H1 (cell line): ENCODE measurements at regions not wholly inside any gene's neighbourhood (a gene's known extent, or its start where the extent isn't known, plus 50 kb on each side); places are given as distances from the start of the nearest gene placed in this dataset.
A peak's percentile ranks its signal among the peaks of the same experiment; 100 is the strongest.

Experiments
- CTCF ChIA-PET: fragments of 300-600 bp; sonication (Branson Sonifier 250); formaldehyde crosslinking; loops from one replicate; lab custom pipeline; 2021; ENCODE audit not compliant: partially characterized antibody; lab: Charles Lee
- POLR2A ChIA-PET: fragments of 300-600 bp; sonication (Branson Sonifier 250); formaldehyde crosslinking; loops from one replicate; lab custom pipeline; 2021; ENCODE audit warnings: inconsistent platforms; ENCODE audit not compliant: partially characterized antibody; lab: Charles Lee
- DNase-seq, 2 experiments: peaks; one replicate each; pipeline versions ENCODE4 v3.0.0 to v3.0.0-alpha.2; 2010 to 2022; ENCODE audit warnings: low spot score in 2 of 2, low read depth in 1 of 2, mixed read lengths in 1 of 2
- FAIRE-seq: peaks from 2 replicates; lab custom pipeline; 2011; peaks lifted over from hg19 to GRCh38; lab: Jason Lieb, UNC
- H2AFZ ChIP-seq: 2 replicates; pipeline ENCODE4 v1.8.1; 2012; ENCODE audit warnings: low read length, inconsistent platforms
- H2AK5ac ChIP-seq: 2 replicates; pipeline ENCODE4 v1.6.1; 2013; ENCODE audit warnings: low read depth, low read length
- H2BK120ac ChIP-seq: replicated peaks from 2 replicates; pipeline ENCODE3; 2013; ENCODE audit warnings: low read depth, low read length, inconsistent platforms
- H2BK12ac ChIP-seq: 2 replicates; pipeline ENCODE4 v1.6.1; 2013; ENCODE audit warnings: low read depth, low read length
- H2BK15ac ChIP-seq: 2 replicates; pipeline ENCODE4 v1.6.1; 2013; ENCODE audit warnings: low read length
- H2BK20ac ChIP-seq: 2 replicates; pipeline ENCODE4 v1.6.1; 2013; ENCODE audit warnings: low read length
- H2BK5ac ChIP-seq: 2 replicates; pipeline ENCODE4 v1.6.1; 2013; ENCODE audit warnings: low read depth, low read length
- H3K14ac ChIP-seq: 2 replicates; pipeline ENCODE4 v1.6.1; 2013; ENCODE audit warnings: inconsistent platforms; ENCODE audit not compliant: insufficient read length
- H3K18ac ChIP-seq: 2 replicates; pipeline ENCODE4 v1.6.1; 2013; ENCODE audit warnings: low read length; ENCODE audit errors: extremely low read depth
- H3K23ac ChIP-seq: 2 replicates; pipeline ENCODE4 v1.6.1; 2013; ENCODE audit warnings: inconsistent platforms; ENCODE audit not compliant: insufficient read length
- H3K23me2 ChIP-seq: 2 replicates; pipeline ENCODE4 v1.6.1; 2013; ENCODE audit warnings: low read depth, low read length
- H3K27ac ChIP-seq: 2 replicates; pipeline ENCODE4 v1.6.1; 2011; ENCODE audit warnings: low read depth, low read length, inconsistent platforms
- H3K27me3 ChIP-seq, 4 experiments: replicated peaks in 1 of 4; 1 replicate in 1 of 4; 2 replicates in 3 of 4; pipeline versions ENCODE4 v1.6.1 to v1.8.1; 2011 to 2013; ENCODE audit warnings: low read length in 3 of 4, mild to moderate bottlenecking in 3 of 4, inconsistent platforms in 2 of 4, mixed read lengths in 2 of 4, moderate library complexity in 1 of 4; ENCODE audit not compliant: control insufficient read depth in 3 of 4, insufficient read depth in 3 of 4; ENCODE audit errors: extremely low read depth in 1 of 4
- H3K36me3 ChIP-seq, 4 experiments: 2 replicates each; pipeline versions ENCODE4 v1.6.1 to v1.8.1; 2011 to 2013; ENCODE audit warnings: mild to moderate bottlenecking in 4 of 4, low read length in 3 of 4, moderate library complexity in 2 of 4, control low read depth in 1 of 4, inconsistent platforms in 1 of 4; ENCODE audit not compliant: insufficient read depth in 4 of 4, control insufficient read depth in 2 of 4
- H3K4ac ChIP-seq: replicated peaks from 2 replicates; pipeline ENCODE3; 2013; ENCODE audit warnings: low read length, low read depth, mixed read lengths, inconsistent platforms; ENCODE audit not compliant: insufficient read length
- H3K4me1 ChIP-seq, 4 experiments: replicated peaks in 1 of 4; 1 replicate in 1 of 4; 2 replicates in 3 of 4; pipeline versions ENCODE4 v1.6.1 to v1.8.1; 2011 to 2013; ENCODE audit warnings: low read length in 3 of 4, inconsistent platforms in 2 of 4, mixed read lengths in 1 of 4; ENCODE audit not compliant: insufficient read depth in 4 of 4, control insufficient read depth in 3 of 4
- H3K4me2 ChIP-seq, 2 experiments: 2 replicates each; pipeline versions ENCODE4 v1.6.1 to v1.8.1; 2011 to 2013; ENCODE audit warnings: low read depth in 2 of 2, low read length in 2 of 2, control low read depth in 1 of 2, inconsistent platforms in 1 of 2, mild to moderate bottlenecking in 1 of 2; ENCODE audit not compliant: insufficient read depth in 1 of 2
- H3K4me3 ChIP-seq, 4 experiments: fragments of 200-600, 300-600 bp in 1 of 4; sonication (generic), shearing (Covaris generic), sonication (Bioruptor Twin) in 1 of 4; 2 replicates each; pipeline versions ENCODE4 v1.5.1 to v1.8.1; 2011 to 2016; ENCODE audit warnings: low read length in 4 of 4, low read depth in 3 of 4, control low read depth in 2 of 4, inconsistent platforms in 2 of 4, mild to moderate bottlenecking in 2 of 4, mixed read lengths in 1 of 4, moderate library complexity in 1 of 4; ENCODE audit not compliant: insufficient read depth in 2 of 4; ENCODE audit errors: extremely low read depth in 1 of 4
- H3K56ac ChIP-seq: replicated peaks from 2 replicates; pipeline ENCODE3; 2013; ENCODE audit warnings: low read depth, mild to moderate bottlenecking, mixed read lengths, low read length, inconsistent platforms; ENCODE audit not compliant: insufficient read length
- H3K79me1 ChIP-seq: 2 replicates; pipeline ENCODE4 v1.6.1; 2013; ENCODE audit warnings: low read depth, low read length, control low read depth
- H3K79me2 ChIP-seq, 2 experiments: 2 replicates each; pipeline versions ENCODE4 v1.6.1 to v1.8.1; 2012 to 2013; ENCODE audit warnings: low read length in 2 of 2, mild to moderate bottlenecking in 2 of 2, inconsistent platforms in 1 of 2; ENCODE audit not compliant: insufficient read depth in 2 of 2, control insufficient read depth in 1 of 2
- H3K9ac ChIP-seq, 4 experiments: replicated peaks in 1 of 4; 1 replicate in 1 of 4; 2 replicates in 3 of 4; pipeline versions ENCODE4 v1.6.1 to v1.8.1; 2011 to 2013; ENCODE audit warnings: low read depth in 3 of 4, low read length in 3 of 4, control low read depth in 2 of 4, mild to moderate bottlenecking in 2 of 4, moderate library complexity in 2 of 4, inconsistent platforms in 1 of 4; ENCODE audit errors: extremely low read depth in 1 of 4
- H3K9me3 ChIP-seq, 2 experiments: 2 replicates each; pipeline versions ENCODE4 v1.6.1 to v1.8.1; 2012 to 2013; ENCODE audit warnings: mild to moderate bottlenecking in 2 of 2, moderate library complexity in 2 of 2, control low read depth in 1 of 2, inconsistent platforms in 1 of 2, low read depth in 1 of 2, low read length in 1 of 2, mixed read lengths in 1 of 2; ENCODE audit not compliant: insufficient read depth in 2 of 2
- H4K20me1 ChIP-seq, 2 experiments: replicated peaks in 1 of 2; 2 replicates each; pipeline versions ENCODE3 to v1.8.1; 2011 to 2013; ENCODE audit warnings: inconsistent platforms in 2 of 2, low read length in 2 of 2, mild to moderate bottlenecking in 1 of 2; ENCODE audit not compliant: insufficient read depth in 2 of 2, control insufficient read depth in 1 of 2
- H4K5ac ChIP-seq: 2 replicates; pipeline ENCODE4 v1.6.1; 2013; ENCODE audit warnings: low read length, low read depth, mixed read lengths, inconsistent platforms; ENCODE audit not compliant: insufficient read length
- H4K8ac ChIP-seq: 2 replicates; pipeline ENCODE4 v1.8.0; 2013; ENCODE audit warnings: mild to moderate bottlenecking, moderate library complexity, low read length, inconsistent platforms; ENCODE audit not compliant: insufficient read depth; ENCODE audit errors: extremely low read depth
- H4K91ac ChIP-seq: replicated peaks from 2 replicates; pipeline ENCODE3; 2013; ENCODE audit warnings: low read length, mixed read lengths, inconsistent platforms; ENCODE audit not compliant: insufficient read length
- BACH1 ChIP-seq: IDR thresholded peaks from 2 replicates; pipeline ENCODE4 v1.6.1; 2012; ENCODE audit warnings: low read length, improper control_type of control experiment
- EGR1 ChIP-seq: IDR thresholded peaks from 2 replicates; pipeline ENCODE4 v1.6.1; 2011; ENCODE audit warnings: low read depth, low read length, borderline replicate concordance
- EZH2 ChIP-seq: fragments of 200-600 bp; sonication (generic); IDR thresholded peaks from 2 replicates; pipeline ENCODE4 v1.7.1; 2012; ENCODE audit warnings: low read depth, mild to moderate bottlenecking, moderate library complexity, low read length, inconsistent platforms; ENCODE audit not compliant: severe bottlenecking
- GABPA ChIP-seq: IDR thresholded peaks from 2 replicates; pipeline ENCODE4 v1.6.1; 2011; ENCODE audit warnings: mild to moderate bottlenecking, low read length, moderate library complexity, borderline replicate concordance; ENCODE audit not compliant: insufficient read depth
- KDM1A ChIP-seq: fragments of 200-600, 300-600 bp; sonication (generic); IDR thresholded peaks from 2 replicates; pipeline ENCODE4 v1.7.1; 2016; ENCODE audit warnings: mild to moderate bottlenecking, low read length, borderline replicate concordance
- MAFK ChIP-seq: IDR thresholded peaks from 2 replicates; pipeline ENCODE4 v1.6.1; 2012; ENCODE audit warnings: low read depth, mild to moderate bottlenecking, improper control_type of control experiment, low read length
- NANOG ChIP-seq: IDR thresholded peaks from 2 replicates; pipeline ENCODE4 v1.6.1; 2011; ENCODE audit warnings: low read length, low read depth, mild to moderate bottlenecking, inconsistent platforms; ENCODE audit not compliant: insufficient read depth, poor library complexity, severe bottlenecking
- NRF1 ChIP-seq: IDR thresholded peaks from 2 replicates; pipeline ENCODE4 v1.6.1; 2011; ENCODE audit warnings: mild to moderate bottlenecking, low read depth, low read length, improper control_type of control experiment
- TBP ChIP-seq: IDR thresholded peaks from 2 replicates; pipeline ENCODE4 v1.6.1; 2011; ENCODE audit warnings: low read depth, low read length, improper control_type of control experiment
- ZNF274 ChIP-seq: IDR thresholded peaks from 2 replicates; pipeline ENCODE4 v1.7.0; 2012; ENCODE audit warnings: low read length, borderline replicate concordance; ENCODE audit errors: extremely low read depth
- WGBS, 2 experiments: shearing (Covaris generic) in 1 of 2; methylation state at CpG; one replicate each; pipeline versions ENCODE4 v1.1.6 to v1.1.7; 2013 to 2015; ENCODE audit warnings: low lambda C conversion rate in 2 of 2, mixed read lengths in 2 of 2, inconsistent platforms in 1 of 2, low coverage in 1 of 2, missing lambda C conversion rate in 1 of 2; ENCODE audit not compliant: insufficient replicate concordance in 2 of 2, insufficient coverage in 1 of 2, insufficient read length in 1 of 2; ENCODE audit errors: extremely low coverage in 1 of 2, missing lambda C conversion rate in 1 of 2; 5-methylcytosine and 5-hydroxymethylcytosine counted together
- TF ChIP-seq, protein P1 (sequence below): IDR thresholded peaks from 2 replicates; pipeline ENCODE4 v1.6.1; 2012; ENCODE audit warnings: inconsistent platforms

DNA sequence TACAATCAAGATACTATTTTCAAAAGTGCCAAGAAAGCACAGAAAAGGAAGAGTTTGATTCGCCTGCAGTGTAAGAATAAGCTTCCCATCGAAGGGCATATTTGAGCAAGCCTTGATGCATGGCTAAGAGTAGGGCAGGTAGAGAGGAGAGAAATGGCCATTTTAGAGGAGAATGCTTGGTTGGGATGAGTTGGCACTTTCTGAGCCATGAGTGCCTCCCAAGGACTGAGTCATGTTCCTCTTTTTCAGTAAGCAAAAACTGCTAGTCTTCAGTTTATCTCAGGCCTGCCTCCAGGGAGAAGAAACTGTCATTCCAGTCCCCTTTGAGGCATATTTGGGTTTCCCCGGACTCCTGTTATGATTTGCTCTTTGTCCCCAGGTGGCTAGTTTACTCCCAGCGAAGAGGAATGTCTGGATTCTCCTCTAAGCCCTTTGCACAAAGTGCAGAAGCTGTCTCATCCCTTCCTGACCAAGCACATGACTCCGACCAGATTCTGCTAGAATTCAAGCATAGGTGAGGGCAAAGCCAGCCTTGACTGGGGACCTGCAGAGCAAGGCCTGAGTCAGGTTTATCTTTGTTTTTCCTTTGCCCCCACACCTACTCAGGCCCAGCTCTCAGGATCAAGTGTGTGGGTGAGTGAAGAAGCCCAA is 115.2 kb downstream of the TTC32 start:
- peak overlapping the region; percentile 18; the same call in 1 of the 2 replicates for H2BK12ac ChIP-seq
- no peak for TF ChIP-seq GABPA
- TF ChIP-seq ZNF274: no peak
- TF ChIP-seq TBP: no peak
- TF ChIP-seq, protein P1, sequence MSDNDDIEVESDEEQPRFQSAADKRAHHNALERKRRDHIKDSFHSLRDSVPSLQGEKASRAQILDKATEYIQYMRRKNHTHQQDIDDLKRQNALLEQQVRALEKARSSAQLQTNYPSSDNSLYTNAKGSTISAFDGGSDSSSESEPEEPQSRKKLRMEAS: no peak
- TF ChIP-seq NANOG: no peak
- TF ChIP-seq KDM1A: no peak
- TF ChIP-seq EGR1: no peak
- peak; percentile 86 for TF ChIP-seq BACH1
- no peak for TF ChIP-seq EZH2
- TF ChIP-seq NRF1: no peak
- TF ChIP-seq MAFK: peak; percentile 41; the same call in 1 of the 2 replicates
- H3K4ac ChIP-seq: no peak overlapping the region
- no peak overlapping the region for H2BK5ac ChIP-seq
- H3K23me2 ChIP-seq: peaks cover 5% of the 10 kb centered on the region
- H3K14ac ChIP-seq: no peak overlapping the region
- no peaks in the 10 kb centered on the region for H3K79me1 ChIP-seq
- H4K8ac ChIP-seq: no peak overlapping the region
- H4K5ac ChIP-seq: no peak overlapping the region
- no peak overlapping the region for H3K23ac ChIP-seq
- no peak overlapping the region for H2BK20ac ChIP-seq
- no peaks in the 10 kb centered on the region for H3K79me2 ChIP-seq
- no peak overlapping the region for H2BK15ac ChIP-seq
- H2AFZ ChIP-seq: 0 out of 2 replicates have a peak overlapping the region, but pooled peaks have one; percentile 1
- ChIA-PET CTCF (interaction anchor here (1.0 to 3.9 kb wide), 5 partner anchors 12 to 39 kb away, joined by 3 to 20 read pairs (median 3); no protein-coding TSS in a partner anchor), POLR2A (interaction anchor here (1.0 kb wide), 1 partner anchor 11 kb away, joined by 4 read pairs; no protein-coding TSS in a partner anchor)
- FAIRE-seq: no peak
- no peaks in the 10 kb centered on the region; a peak in 1 of 7 replicates for H3K27me3 ChIP-seq
- H3K9ac ChIP-seq: no peak overlapping the region
- H3K56ac ChIP-seq: no peak overlapping the region
- no peak overlapping the region for H2BK120ac ChIP-seq
- H4K91ac ChIP-seq: no peak overlapping the region
- H3K9me3 ChIP-seq: no peaks in the 10 kb centered on the region
- no peak overlapping the region for H2AK5ac ChIP-seq
- no peak overlapping the region for H3K4me2 ChIP-seq
- H3K4me1 ChIP-seq: peaks cover 5 to 15% (median 9%) of the 10 kb centered on the region in 4 experiments; a peak in 6 of 7 replicates
- H4K20me1 ChIP-seq: no peaks in the 10 kb centered on the region
- H3K36me3 ChIP-seq: no peaks in the 10 kb centered on the region
- WGBS, 2 experiments: 84% methylated on average over 5 of the region's 5 CpGs; no CpG with 5 or more reads in 1 of the 2 experiments
- no peak overlapping the region for H3K4me3 ChIP-seq
- H3K18ac ChIP-seq: no peak overlapping the region
- DNase-seq: no peak
- H3K27ac ChIP-seq: no peak overlapping the region
